ENCODE measurements at regions not wholly inside any gene's neighbourhood (a gene's known extent, or its start where the extent isn't known, plus 50 kb on each side); places are given as distances from the start of the nearest gene placed in this dataset.

GRCh38 chr3:30129765-30130164, 476.6 kb upstream of the TGFBR2 start:
- TF ChIP-seq CTCF (IDR thresholded peaks at IDR 0.05; ENCODE audit: unreplicated experiment), result no peak
- Mint-ChIP-seq H3K27ac (no peak overlapping the region), H3K4me1 (peaks cover 8% of the 10 kb centered on the region), H3K36me3 (no peaks in the 10 kb centered on the region), H3K9me3 (peaks cover 32% of the 10 kb centered on the region), H3K27me3 (ENCODE audit: low read depth) (no peaks in the 10 kb centered on the region), H3K4me3 (no peak overlapping the region)
- DNase-seq (ENCODE audit: low spot score in 2 of 2, unreplicated experiment in 2 of 2), result no peak

- peaks cover 5% of the 10 kb centered on the region for H3K4me1 Mint-ChIP-seq
- no peak overlapping the region for H3K4me3 Mint-ChIP-seq
- no peaks in the 10 kb centered on the region for H3K36me3 Mint-ChIP-seq
- no peak overlapping the region for H3K27ac Mint-ChIP-seq
- TF ChIP-seq CTCF (IDR thresholded peaks at IDR 0.05; ENCODE audit: unreplicated experiment), result no peak
- H3K27me3 Mint-ChIP-seq (ENCODE audit: low read depth), result no peaks in the 10 kb centered on the region
- H3K9me3 Mint-ChIP-seq, result peaks cover 37% of the 10 kb centered on the region
- no peak for DNase-seq (ENCODE audit: low spot score in 2 of 2, unreplicated experiment in 2 of 2)
Measured at GRCh38 chr3:30130391-30130790, 476.0 kb upstream of the TGFBR2 start.

- Mint-ChIP-seq H3K9me3 (peaks cover 41% of the 10 kb centered on the region), H3K4me3 (no peak overlapping the region)
Measured at GRCh38 chr3:30131191-30131590, 475.2 kb upstream of the TGFBR2 start.

GRCh38 chr3:30135190-30135589, 471.2 kb upstream of the TGFBR2 start:
- H3K27ac Mint-ChIP-seq, result no peak overlapping the region
- peaks cover 2% of the 10 kb centered on the region for H3K36me3 Mint-ChIP-seq

More at GRCh38 chr3:30131191-30131590, 475.2 kb upstream of the TGFBR2 start:
- no peaks in the 10 kb centered on the region for H3K27me3 Mint-ChIP-seq (ENCODE audit: low read depth)
- DNase-seq (ENCODE audit: low spot score in 2 of 2, unreplicated experiment in 2 of 2), result no peak
- no peak for TF ChIP-seq CTCF (IDR thresholded peaks at IDR 0.05; ENCODE audit: unreplicated experiment)
- H3K36me3 Mint-ChIP-seq, result no peaks in the 10 kb centered on the region
- peaks cover 5% of the 10 kb centered on the region for H3K4me1 Mint-ChIP-seq
- no peak overlapping the region for H3K27ac Mint-ChIP-seq

GRCh38 chr3:30139283-30139682, 467.1 kb upstream of the TGFBR2 start:
- DNase-seq (ENCODE audit: low spot score in 2 of 2, unreplicated experiment in 2 of 2), result no peak
- H3K4me1 Mint-ChIP-seq, result peaks cover 18% of the 10 kb centered on the region
- H3K4me3 Mint-ChIP-seq, result no peak overlapping the region
- peaks cover 21% of the 10 kb centered on the region for H3K9me3 Mint-ChIP-seq
- no peaks in the 10 kb centered on the region for H3K27me3 Mint-ChIP-seq (ENCODE audit: low read depth)
- peaks cover 2% of the 10 kb centered on the region for H3K36me3 Mint-ChIP-seq
- TF ChIP-seq CTCF (IDR thresholded peaks at IDR 0.05; ENCODE audit: unreplicated experiment), result no peak
- H3K27ac Mint-ChIP-seq, result no peak overlapping the region

More at GRCh38 chr3:30135190-30135589, 471.2 kb upstream of the TGFBR2 start:
- TF ChIP-seq CTCF (IDR thresholded peaks at IDR 0.05; ENCODE audit: unreplicated experiment), result no peak
- no peak for DNase-seq (ENCODE audit: low spot score in 2 of 2, unreplicated experiment in 2 of 2)
- Mint-ChIP-seq H3K4me1 (peaks cover 5% of the 10 kb centered on the region), H3K9me3 (peaks cover 28% of the 10 kb centered on the region), H3K4me3 (no peak overlapping the region), H3K27me3 (ENCODE audit: low read depth) (no peaks in the 10 kb centered on the region)
